Kidney epithelial cell (primary cell): ENCODE measurements at regions not wholly inside any gene's neighbourhood (a gene's known extent, or its start where the extent isn't known, plus 50 kb on each side); places are given as distances from the start of the nearest gene placed in this dataset.
A peak's percentile ranks its signal among the peaks of the same experiment; 100 is the strongest.

Source experiments
- DNase-seq: peaks from one replicate; pipeline ENCODE4 v3.0.0-alpha.2; 2010; ENCODE audit warnings: low read depth
- H3K27me3 ChIP-seq: 2 replicates; pipeline ENCODE4 v1.6.0; 2011; ENCODE audit warnings: low read length; ENCODE audit not compliant: control insufficient read depth, insufficient read depth
- H3K36me3 ChIP-seq: 2 replicates; pipeline ENCODE4 v1.5.1; 2011; ENCODE audit warnings: low read length; ENCODE audit not compliant: control insufficient read depth, insufficient read depth
- H3K4me3 ChIP-seq: 2 replicates; pipeline ENCODE4 v1.5.1; 2011; ENCODE audit warnings: low read depth, mild to moderate bottlenecking, control low read depth, low read length
- TF ChIP-seq, protein P1 (sequence below): IDR thresholded peaks from 2 replicates; pipeline ENCODE4 v1.5.1; 2011; ENCODE audit warnings: mild to moderate bottlenecking, moderate library complexity, low read length, control low read depth, inconsistent platforms; ENCODE audit not compliant: insufficient read depth, poor library complexity, severe bottlenecking

DNA sequence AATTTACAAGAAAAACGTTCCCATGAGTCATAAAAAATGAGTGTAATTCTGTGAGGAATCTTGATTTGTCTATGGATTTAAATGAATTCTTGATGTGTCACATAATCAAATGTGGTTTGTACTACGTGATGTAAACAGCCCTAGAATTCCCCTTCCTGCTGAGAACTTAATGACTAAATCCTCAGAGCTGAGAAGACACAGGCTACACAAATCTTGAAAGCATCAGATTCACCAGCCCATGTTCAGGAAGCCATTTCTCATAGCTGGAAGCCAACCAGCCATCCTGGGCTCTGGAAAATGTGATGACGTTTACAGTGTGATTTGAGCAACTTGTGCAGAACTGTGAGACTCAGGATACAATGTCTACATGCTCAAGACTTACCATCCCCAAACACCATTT lies 193.7 kb upstream of the MME start:
- DNase-seq: peak; percentile 73
- no peaks in the 10 kb centered on the region for H3K27me3 ChIP-seq
- TF ChIP-seq, protein P1, sequence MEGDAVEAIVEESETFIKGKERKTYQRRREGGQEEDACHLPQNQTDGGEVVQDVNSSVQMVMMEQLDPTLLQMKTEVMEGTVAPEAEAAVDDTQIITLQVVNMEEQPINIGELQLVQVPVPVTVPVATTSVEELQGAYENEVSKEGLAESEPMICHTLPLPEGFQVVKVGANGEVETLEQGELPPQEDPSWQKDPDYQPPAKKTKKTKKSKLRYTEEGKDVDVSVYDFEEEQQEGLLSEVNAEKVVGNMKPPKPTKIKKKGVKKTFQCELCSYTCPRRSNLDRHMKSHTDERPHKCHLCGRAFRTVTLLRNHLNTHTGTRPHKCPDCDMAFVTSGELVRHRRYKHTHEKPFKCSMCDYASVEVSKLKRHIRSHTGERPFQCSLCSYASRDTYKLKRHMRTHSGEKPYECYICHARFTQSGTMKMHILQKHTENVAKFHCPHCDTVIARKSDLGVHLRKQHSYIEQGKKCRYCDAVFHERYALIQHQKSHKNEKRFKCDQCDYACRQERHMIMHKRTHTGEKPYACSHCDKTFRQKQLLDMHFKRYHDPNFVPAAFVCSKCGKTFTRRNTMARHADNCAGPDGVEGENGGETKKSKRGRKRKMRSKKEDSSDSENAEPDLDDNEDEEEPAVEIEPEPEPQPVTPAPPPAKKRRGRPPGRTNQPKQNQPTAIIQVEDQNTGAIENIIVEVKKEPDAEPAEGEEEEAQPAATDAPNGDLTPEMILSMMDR: no peak
- no peak overlapping the region for H3K4me3 ChIP-seq
- H3K36me3 ChIP-seq: no peaks in the 10 kb centered on the region

DNA sequence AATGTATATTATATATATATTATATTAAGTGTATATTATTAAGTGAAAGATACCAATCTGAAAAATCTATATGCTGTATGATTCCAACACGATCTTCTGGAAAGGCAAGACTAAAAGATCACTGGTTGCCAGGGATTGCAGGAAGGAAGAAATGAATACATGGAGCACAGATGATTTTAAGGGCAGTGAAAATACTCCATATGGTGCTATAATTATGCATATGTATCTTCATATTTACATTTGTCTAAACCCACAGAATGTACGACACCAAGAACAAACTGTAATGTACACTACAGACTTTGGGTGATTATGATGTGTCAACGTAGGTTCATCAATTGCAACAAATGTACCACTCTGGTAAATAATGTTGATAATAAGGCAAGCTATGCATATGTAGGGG lies 194.7 kb upstream of the MME start:
- TF ChIP-seq, protein P1: no peak
- no peak overlapping the region for H3K4me3 ChIP-seq
- no peaks in the 10 kb centered on the region for H3K27me3 ChIP-seq
- no peaks in the 10 kb centered on the region for H3K36me3 ChIP-seq
- DNase-seq: no peak

DNA sequence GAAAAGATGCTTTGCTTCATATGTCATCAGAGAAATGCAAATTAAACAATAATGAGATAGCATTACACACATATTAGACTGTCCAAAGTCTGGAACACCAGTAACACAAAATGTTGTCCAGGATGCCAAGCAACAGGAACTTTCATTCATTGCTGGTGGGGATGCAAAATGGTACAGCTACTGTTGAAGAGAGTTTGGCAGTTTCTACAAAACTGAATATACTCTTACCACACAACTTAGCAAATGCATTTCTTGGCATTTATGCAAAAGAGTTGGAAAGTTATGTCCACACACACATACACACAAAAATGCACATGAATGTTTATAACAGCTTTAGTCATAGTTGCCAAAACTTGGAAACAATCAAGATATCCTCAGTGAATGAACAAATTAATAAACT lies 195.2 kb upstream of the MME start:
- Histone ChIP-seq H3K36me3 (no peaks in the 10 kb centered on the region), H3K4me3 (no peak overlapping the region), H3K27me3 (no peaks in the 10 kb centered on the region)
- no peak for DNase-seq
- TF ChIP-seq, protein P1: no peak

DNA sequence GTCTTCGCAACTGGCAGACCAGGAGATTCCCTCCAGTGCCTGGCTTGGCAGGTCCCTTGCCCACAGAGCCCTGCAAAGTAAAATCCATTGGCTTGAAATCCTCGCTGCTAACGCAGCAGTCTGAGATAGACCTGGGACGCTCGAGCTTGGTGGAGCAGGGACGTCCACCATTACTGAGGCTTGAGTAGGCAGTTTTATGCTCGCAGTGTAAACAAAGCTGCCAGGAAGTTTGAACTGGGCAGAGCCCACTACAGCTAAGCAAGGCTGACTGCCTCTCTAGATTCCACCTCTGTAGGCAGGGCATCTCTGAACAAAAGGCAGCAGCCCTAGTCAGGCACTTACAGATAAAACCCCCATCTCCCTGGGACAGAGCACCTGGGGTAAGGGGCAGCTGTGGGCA lies 205.0 kb upstream of the MME start:
- TF ChIP-seq, protein P1: no peak
- no peak for DNase-seq
- no peaks in the 10 kb centered on the region for H3K36me3 ChIP-seq
- H3K4me3 ChIP-seq: no peak overlapping the region
- no peaks in the 10 kb centered on the region for H3K27me3 ChIP-seq

DNA sequence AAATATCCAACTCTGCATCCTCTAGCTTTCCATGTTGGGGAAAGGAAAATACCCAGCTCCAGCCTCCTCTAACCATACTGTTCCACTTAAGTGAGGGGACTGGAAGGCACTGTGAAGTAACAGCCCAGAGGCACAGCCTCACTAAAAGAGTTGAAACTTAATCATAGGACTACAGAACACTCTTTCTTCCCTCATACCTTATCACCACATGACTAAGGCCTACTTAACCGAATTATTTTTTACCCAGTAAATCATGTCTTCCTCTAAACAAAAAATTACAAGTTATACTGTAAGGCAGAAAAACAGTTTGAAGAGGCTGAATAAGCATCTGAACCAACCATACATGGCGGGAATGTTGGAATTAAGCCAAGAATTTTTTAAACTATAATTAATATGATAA lies 207.4 kb upstream of the MME start:
- no peaks in the 10 kb centered on the region for H3K27me3 ChIP-seq
- DNase-seq: no peak
- TF ChIP-seq, protein P1: no peak
- no peak overlapping the region for H3K4me3 ChIP-seq
- no peaks in the 10 kb centered on the region for H3K36me3 ChIP-seq

DNA sequence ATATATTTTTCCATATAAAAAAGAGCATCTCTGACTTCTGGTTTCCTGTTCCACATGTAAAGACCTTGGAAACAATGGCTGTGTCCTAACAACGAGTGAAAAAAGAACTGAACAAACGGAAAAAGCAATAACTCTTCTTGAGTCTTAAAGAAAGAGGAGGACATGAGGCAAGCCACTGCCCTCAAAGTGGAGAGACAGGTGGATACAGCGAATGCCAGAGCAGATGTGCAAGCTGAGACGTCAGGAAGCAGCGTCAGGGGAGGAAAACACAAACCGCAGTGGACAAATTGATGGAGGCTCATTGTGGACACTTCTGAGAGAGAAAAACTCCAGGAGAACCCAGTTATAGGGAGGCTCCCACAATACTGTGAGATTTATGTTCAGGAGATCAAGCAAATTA lies 208.0 kb upstream of the MME start:
- no peaks in the 10 kb centered on the region for H3K36me3 ChIP-seq
- peak; percentile 7 for DNase-seq
- TF ChIP-seq, protein P1: no peak
- H3K4me3 ChIP-seq: no peak overlapping the region
- H3K27me3 ChIP-seq: no peaks in the 10 kb centered on the region
